Right cardiac atrium (tissue), 5 donors: ENCODE measurements at regions not wholly inside any gene's neighbourhood (a gene's known extent, or its start where the extent isn't known, plus 50 kb on each side); places are given as distances from the start of the nearest gene placed in this dataset.

Source experiments
- ATAC-seq, 2 donors: fragments of 200-7000 bp; cut with Tn5 transposase; one replicate each; pipeline versions ENCODE4 v1.8.0 to v1.9.1; 2020; ENCODE audit warnings: moderate library complexity in 2 of 2, mild to moderate bottlenecking in 1 of 2
- DNase-seq, 3 donors: peaks; one replicate each; pipeline ENCODE4 v3.0.0-alpha.2; 2020
- H3K27ac ChIP-seq: one replicate; pipeline ENCODE4 v1.5.1; 2013; ENCODE audit warnings: mild to moderate bottlenecking, low read length, control low read depth, moderate library complexity
- H3K27me3 ChIP-seq: one replicate; pipeline ENCODE4 v1.6.1; 2013; ENCODE audit not compliant: control insufficient read depth, insufficient read depth
- H3K4me1 ChIP-seq: one replicate; pipeline ENCODE4 v1.6.1; 2013; ENCODE audit warnings: low read length; ENCODE audit not compliant: control insufficient read depth, insufficient read depth
- H3K4me3 ChIP-seq: one replicate; pipeline ENCODE4 v1.5.1; 2013; ENCODE audit warnings: low read length, control low read depth
- H3K9me3 ChIP-seq: one replicate; pipeline ENCODE4 v1.6.1; 2013; ENCODE audit warnings: low read length; ENCODE audit not compliant: control insufficient read depth
- WGBS: extraction: QIAGEN DNeasy Blood & Tissue Kit; methylation state at CpG from one replicate; pipeline ENCODE4 v1.1.7; 2013; 5-methylcytosine and 5-hydroxymethylcytosine counted together
- intact Hi-C, 4 donors: fragments of 100-400 bp; cut with DNase I; formaldehyde crosslinking; loops; one replicate each; pipeline versions ENCODE4 v1.11.0 to v1.14.0; 2022 to 2023
- donor health status: healthy with polysubstance abuse.
- donor health status: DM: no; HTN: yes; CAD: no.
- donor health status: DM: no; HTN: no; CAD: no.
- donor health status: DM: no; HTN: yes; CAD: no; lungs with severe emphysema.
- donor health status: DM: yes; HTN: yes; CAD: no.

DNA sequence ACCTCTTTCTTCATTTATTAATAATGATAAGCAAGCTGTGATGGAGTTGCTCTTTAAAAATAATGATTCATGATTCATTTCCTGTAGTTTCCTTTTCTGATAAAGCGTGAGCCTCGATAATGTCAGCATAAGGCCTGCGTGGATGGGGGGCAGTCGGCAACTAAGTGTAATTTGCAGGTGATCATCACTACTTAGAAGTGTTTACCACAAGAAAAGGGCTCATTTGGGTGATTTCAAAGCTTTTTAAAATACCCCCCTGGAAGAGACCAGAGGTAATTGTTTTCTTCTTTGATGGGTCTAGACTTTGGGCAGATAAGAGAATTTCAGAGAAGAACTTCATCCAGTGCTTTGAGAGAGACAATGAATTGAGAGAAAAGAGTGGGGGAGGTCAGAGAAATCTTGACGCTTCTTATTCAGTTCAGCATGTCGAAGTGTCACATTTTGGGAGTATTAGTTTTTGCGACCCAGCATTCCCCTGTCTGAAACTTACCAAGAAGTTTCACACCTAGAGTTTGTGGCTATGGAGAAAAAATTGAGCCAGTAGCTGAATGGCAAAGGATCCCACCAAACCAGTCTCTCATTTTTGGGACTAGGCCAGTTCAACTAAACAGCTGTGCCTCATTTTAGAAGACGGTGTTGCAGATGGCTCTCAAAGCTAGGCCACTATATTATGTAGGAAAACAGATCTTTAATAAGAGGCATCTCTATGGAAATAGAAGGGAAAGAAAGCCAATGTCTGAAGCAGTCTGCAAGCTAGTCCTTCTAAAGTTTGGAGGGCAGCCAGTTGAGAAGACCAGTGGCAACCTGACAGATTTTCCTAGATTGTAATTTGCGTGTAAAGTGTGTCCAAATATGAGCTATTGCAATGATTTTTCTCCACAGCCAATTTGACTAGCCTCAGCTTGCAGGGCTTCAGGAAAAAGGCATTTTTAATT lies 171.0 kb upstream of the PPP1R2C start:
- Histone ChIP-seq H3K27me3 (no peaks in the 10 kb centered on the region), H3K9me3 (no peaks in the 10 kb centered on the region), H3K4me3 (no peak overlapping the region), H3K27ac (no peak overlapping the region), H3K4me1 (no peaks in the 10 kb centered on the region)
- WGBS, result 51% methylated on average over 9 of the region's 9 CpGs
- intact Hi-C loops, result no loop called here
- ATAC-seq, result no peak
- no peak for DNase-seq

DNA sequence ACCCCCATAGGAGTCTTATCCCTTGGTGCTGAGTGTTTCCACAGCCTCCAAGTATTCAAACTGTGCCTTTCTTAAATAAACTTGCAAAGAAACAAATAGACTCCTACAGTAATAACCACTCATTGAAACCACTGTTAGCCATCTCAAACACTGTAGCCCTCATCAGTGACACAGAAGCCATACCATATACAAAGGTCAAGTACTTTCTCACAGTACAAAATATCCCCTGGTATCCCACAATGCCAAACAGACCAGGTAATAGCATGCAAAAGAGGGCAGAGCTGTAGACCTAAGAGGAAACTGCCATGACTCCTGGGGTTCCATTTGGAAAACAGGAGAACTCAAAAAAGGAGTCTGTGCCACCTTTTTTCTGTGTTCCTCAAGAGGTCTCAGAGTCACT lies 173.8 kb upstream of the PPP1R2C start:
- intact Hi-C loops, result no loop called here
- ATAC-seq, result no peak
- DNase-seq, result no peak
- H3K27ac ChIP-seq, result no peak overlapping the region
- H3K27me3 ChIP-seq, result no peaks in the 10 kb centered on the region
- no peaks in the 10 kb centered on the region for H3K4me1 ChIP-seq
- no peaks in the 10 kb centered on the region for H3K9me3 ChIP-seq
- no peak overlapping the region for H3K4me3 ChIP-seq

DNA sequence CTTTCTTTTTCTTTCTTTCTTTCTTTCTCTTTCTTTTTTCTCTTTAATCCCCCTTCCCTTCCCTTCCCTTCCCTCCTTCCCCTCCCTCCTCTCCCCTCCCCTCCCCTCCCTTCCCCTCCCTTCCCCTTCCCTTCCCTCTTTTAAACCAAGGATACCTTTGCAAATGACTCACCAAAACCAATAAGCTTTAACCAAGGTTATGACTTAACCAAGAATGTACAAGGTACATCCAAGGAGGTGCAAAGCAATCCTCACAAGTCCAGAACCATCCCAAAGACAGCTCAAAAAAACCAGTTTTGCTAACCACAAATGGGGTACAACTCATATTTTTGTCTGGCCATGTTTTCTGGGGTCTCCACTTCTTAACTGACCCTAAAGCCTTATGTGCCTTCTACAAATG lies 174.7 kb upstream of the PPP1R2C start:
- intact Hi-C loops, result no loop called here
- ATAC-seq, result no peak
- no peaks in the 10 kb centered on the region for H3K27me3 ChIP-seq
- H3K27ac ChIP-seq, result no peak overlapping the region
- no peaks in the 10 kb centered on the region for H3K4me1 ChIP-seq
- no peak overlapping the region for H3K4me3 ChIP-seq
- no peaks in the 10 kb centered on the region for H3K9me3 ChIP-seq
- no peak for DNase-seq

DNA sequence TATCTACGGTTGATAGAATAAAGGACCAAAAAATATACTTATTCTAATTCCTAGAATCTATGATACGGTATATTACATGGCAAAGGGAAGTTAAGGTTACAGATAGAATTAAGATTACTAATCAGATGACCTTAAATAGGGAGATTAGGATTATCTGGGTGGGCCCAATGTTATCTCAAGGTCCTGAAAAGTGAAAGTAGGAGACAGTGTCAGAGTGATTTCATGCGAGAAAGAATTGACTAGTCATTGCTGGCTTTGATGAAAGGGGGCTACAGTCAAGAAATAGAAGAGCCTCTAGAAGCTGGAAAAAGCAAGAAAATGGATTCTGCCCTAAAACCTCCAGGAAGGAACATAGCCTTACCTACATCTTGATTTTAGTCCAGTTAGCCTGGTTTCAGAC lies 176.9 kb upstream of the PPP1R2C start:
- WGBS, result 82% methylated on average over 3 of the region's 3 CpGs
- H3K4me3 ChIP-seq, result no peak overlapping the region
- intact Hi-C loops, result no loop called here

DNA sequence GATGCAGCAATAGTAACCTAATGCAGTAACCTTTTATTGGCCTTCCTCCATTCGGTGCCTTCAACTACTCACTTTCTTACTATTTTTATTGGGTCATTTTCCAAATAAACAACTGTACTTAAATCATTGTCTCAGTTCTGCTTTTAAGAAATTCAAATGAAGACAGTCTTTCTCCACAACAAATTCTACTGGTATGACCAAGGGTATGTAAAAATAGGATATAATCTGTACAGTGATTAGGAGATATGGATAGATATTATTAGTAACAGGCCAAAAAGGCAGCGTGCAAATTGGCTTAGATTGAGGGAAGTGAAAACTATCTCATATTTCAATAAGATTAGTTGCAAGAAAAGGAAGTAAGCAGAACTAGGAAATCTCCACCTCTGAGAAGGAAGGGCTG lies 177.4 kb upstream of the PPP1R2C start:
- ATAC-seq, result no peak
- H3K9me3 ChIP-seq, result no peaks in the 10 kb centered on the region
- WGBS, result 21% methylated on average over 2 of the region's 2 CpGs
- H3K4me1 ChIP-seq, result peaks cover 1% of the 10 kb centered on the region
- no peak for DNase-seq
- intact Hi-C loops, result no loop called here
- H3K4me3 ChIP-seq, result no peak overlapping the region
- H3K27me3 ChIP-seq, result no peaks in the 10 kb centered on the region
- H3K27ac ChIP-seq, result no peak overlapping the region

More for the DNA sequence above, 176.9 kb upstream of the PPP1R2C start:
- no peak overlapping the region for H3K27ac ChIP-seq
- no peaks in the 10 kb centered on the region for H3K9me3 ChIP-seq
- DNase-seq, result no peak
- no peaks in the 10 kb centered on the region for H3K27me3 ChIP-seq
- no peak for ATAC-seq
- peaks cover 1% of the 10 kb centered on the region for H3K4me1 ChIP-seq

DNA sequence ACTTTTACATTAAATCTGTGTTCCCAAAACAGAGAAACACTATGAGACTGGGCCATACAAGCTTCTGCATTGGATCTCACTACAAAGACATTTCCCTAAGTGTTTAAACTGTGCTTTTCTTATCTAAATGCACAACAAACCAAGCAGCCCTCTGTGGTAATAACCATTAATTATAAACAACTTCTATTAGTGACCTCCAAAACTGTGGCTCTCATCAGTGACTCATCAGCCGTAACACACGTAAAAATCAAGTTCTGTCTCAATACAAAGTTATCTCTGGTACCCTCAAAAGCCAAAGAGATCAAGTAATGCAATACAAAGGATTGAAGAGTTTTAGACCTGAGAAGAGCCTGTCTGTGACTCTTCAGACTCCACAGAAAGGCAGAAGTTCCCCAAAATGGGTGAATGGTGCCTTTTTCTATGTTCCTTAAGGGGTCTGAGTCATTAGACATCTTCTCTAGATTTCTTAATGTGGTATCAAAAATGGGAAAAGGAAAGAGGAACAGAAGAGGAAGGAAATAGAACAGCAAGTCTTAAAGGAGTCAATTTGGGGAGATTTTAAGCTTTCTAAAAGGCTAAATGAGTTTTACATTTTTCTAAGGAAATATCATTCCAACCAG lies 189.8 kb upstream of the PPP1R2C start:
- Histone ChIP-seq H3K27ac (no peak overlapping the region), H3K27me3 (no peaks in the 10 kb centered on the region), H3K4me3 (no peak overlapping the region), H3K9me3 (no peaks in the 10 kb centered on the region), H3K4me1 (no peaks in the 10 kb centered on the region)
- WGBS, result 65% methylated on average over 2 of the region's 2 CpGs
- DNase-seq (no peak), ATAC-seq (no peak)
- intact Hi-C loops, result no loop called here

DNA sequence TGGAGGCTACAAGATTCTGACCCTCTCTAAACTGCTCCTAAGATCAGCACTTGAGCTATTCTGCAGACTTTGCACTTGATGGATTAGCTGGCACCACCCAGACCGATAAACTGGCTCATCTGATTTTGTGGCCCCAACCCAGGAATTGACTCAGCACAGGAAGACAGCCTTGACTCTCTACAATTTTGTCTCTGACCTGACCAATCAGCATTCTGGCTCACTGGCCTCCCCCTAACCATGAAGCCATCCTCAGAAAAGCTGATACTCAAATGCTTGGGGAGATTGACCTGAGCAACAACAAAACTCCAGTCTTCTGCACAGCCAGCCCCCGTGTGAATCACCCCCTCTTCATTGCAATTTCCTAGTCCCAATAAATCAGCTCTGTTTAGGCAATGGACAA lies 195.4 kb upstream of the PPP1R2C start:
- Histone ChIP-seq H3K27me3 (no peaks in the 10 kb centered on the region), H3K4me1 (no peaks in the 10 kb centered on the region), H3K9me3 (no peaks in the 10 kb centered on the region), H3K4me3 (no peak overlapping the region), H3K27ac (no peak overlapping the region)
- WGBS, result 83% methylated on average over 2 of the region's 2 CpGs
- intact Hi-C loops, result no loop called here
- DNase-seq, result no peak
- ATAC-seq, result no peak

DNA sequence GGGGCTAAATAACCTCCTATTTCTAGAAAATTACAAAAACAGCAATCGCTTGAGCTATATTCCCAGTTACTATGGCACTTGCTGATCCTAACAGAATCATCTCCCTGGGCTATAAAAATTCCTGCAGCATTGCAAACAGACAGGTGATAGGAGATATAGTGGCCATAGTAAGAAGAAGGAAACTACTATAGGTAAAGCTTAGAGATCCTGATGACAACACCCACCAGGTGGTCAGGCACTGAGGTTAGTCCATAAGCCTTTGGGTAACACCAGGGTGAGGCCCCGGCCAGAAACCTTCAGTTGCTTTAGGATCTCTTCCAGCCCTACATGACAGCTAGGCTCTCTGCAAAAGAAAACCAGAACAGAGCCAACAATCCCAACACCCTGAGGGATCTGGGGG lies 197.9 kb upstream of the PPP1R2C start:
- 85% methylated on average over 2 of the region's 2 CpGs for WGBS
- H3K4me1 ChIP-seq, result no peaks in the 10 kb centered on the region
- H3K9me3 ChIP-seq, result no peaks in the 10 kb centered on the region
- H3K27me3 ChIP-seq, result no peaks in the 10 kb centered on the region
- intact Hi-C loops, result no loop called here
- no peak for ATAC-seq
- no peak overlapping the region for H3K27ac ChIP-seq
- no peak for DNase-seq
- no peak overlapping the region for H3K4me3 ChIP-seq

DNA sequence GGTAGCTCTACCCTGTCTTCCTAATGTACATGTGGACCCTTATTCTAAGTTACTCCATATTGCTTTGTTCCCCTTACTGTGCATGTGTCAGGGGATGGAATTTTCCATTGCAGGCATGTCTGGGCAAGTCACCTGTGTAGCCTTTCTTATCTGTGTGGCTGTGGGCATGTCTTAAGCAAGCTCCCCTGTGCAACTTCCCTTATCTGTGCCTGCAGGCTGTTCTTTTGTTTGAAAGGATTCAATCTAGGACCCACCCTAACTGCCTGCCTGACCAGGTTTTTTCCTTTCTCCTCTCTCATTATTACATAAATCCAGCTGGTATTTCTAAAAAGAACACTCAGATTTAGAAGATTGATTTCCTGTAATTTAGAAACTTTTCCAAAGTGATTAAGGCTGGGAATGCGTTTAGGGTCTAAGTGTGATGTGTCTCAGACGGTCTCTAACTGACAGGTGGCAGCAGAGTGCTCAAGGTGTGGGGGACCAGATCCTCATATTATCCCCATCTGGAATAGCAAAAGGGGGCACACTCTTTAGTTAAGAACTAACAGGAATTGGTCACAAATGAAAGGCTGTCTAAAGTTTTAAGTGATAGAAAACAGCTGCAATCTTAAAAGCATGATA lies 198.9 kb upstream of the PPP1R2C start:
- 46% methylated on average over 2 of the region's 2 CpGs for WGBS
- Histone ChIP-seq H3K9me3 (no peaks in the 10 kb centered on the region), H3K27ac (no peak overlapping the region), H3K27me3 (no peaks in the 10 kb centered on the region), H3K4me3 (no peak overlapping the region), H3K4me1 (no peaks in the 10 kb centered on the region)
- intact Hi-C loops, result no loop called here
- ATAC-seq (no peak), DNase-seq (no peak)

DNA sequence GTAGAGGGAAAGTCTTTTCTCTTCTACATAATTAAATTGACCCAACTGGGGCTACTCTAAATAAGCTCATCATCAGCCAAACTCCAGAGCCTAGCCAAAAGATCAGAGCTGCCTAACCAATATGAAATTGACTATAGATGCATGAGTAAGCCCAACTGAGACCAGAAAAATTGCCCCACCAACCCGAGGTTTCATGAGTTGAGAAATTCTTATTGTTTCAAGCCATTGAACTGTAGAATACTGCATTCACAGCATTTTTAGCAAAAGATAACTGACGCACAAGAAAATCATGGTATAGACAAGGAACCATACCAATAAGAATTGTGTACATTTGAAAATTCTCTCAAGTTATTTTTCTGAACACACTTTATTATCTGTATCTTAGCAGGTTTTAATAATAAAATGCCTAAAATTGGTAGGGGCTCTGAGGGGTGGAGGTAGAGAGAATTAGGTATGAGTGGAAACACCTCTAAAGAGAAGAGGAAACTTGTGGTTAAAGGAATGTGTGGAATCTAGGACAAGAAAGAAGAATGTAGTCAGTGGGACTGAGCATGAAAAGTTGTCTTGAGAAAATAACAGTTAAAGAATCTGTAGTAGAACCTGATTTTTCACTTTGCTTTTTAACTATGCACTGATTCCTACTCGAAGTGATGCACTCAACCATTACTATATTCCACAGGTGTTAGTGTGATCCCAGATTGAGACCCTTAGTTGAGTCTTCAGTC lies 200.9 kb upstream of the PPP1R2C start:
- H3K4me3 ChIP-seq, result no peak overlapping the region
- intact Hi-C loops, result no loop called here
- no peaks in the 10 kb centered on the region for H3K4me1 ChIP-seq
- ATAC-seq (no peak), DNase-seq (no peak)
- no peaks in the 10 kb centered on the region for H3K9me3 ChIP-seq
- H3K27ac ChIP-seq, result no peak overlapping the region
- H3K27me3 ChIP-seq, result no peaks in the 10 kb centered on the region
- 80% methylated on average over 3 of the region's 3 CpGs for WGBS

DNA sequence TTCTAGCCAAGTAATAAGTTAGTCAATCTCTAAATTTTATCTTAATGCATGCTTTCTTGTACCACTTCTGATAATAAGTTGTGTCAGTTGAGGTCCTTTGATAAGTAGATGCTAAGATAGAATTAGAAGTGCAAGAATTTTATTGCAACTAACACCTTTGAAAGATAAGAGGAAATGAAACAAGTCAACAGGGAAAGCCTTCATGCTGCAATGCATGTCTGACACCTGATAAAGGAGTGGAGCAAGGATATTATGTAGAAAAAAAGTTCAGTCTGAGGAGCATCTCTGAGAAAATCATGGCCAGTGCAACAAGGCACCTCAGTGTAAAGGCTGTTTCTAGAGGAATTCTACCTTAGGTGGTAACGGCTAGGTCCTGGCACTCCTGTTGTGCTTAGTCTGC lies 210.7 kb upstream of the PPP1R2C start:
- DNase-seq (no peak), ATAC-seq (no peak)
- 57% methylated on average over 1 of the region's 1 CpG for WGBS
- no peaks in the 10 kb centered on the region for H3K4me1 ChIP-seq
- no peak overlapping the region for H3K4me3 ChIP-seq
- no peaks in the 10 kb centered on the region for H3K27me3 ChIP-seq
- intact Hi-C loops, result no loop called here
- H3K27ac ChIP-seq, result no peak overlapping the region
- no peaks in the 10 kb centered on the region for H3K9me3 ChIP-seq
